Posterior vena cava (tissue), 2 donors: ENCODE measurements at regions not wholly inside any gene's neighbourhood (a gene's known extent, or its start where the extent isn't known, plus 50 kb on each side); places are given as distances from the start of the nearest gene placed in this dataset.
"Not testable (repeated sequence)": the region's sequence is repeated elsewhere in the genome, so short reads cannot be mapped to it uniquely, and the experiment has no call there.

Experiments
- DNase-seq: peaks from one replicate; pipeline ENCODE4 v3.0.0-alpha.2; 2020; ENCODE audit warnings: low spot score
- intact Hi-C, 2 donors: fragments of 100-400 bp; cut with DNase I; formaldehyde crosslinking; loops; one replicate each; pipeline versions ENCODE4 v1.14.1 to v1.14.2; 2022 to 2023
- donor health status: DM: yes; HTN: yes; CAD: no.
- donor health status: DM: yes; HTN: yes; CAD: no.

GRCh38 chr5:40202814-40203440 lies 476.8 kb upstream of the PTGER4 start:
- intact Hi-C loops: loop anchor here in 1 of 2 donors (5.0 kb wide), 1 partner anchor 381 kb away; no protein-coding TSS in a partner anchor
- no peak for DNase-seq

GRCh38 chr5:40198736-40199135 lies 481.0 kb upstream of the PTGER4 start:
- intact Hi-C loops: no loop called here
- no peak for DNase-seq

GRCh38 chr5:40195574-40195973 lies 484.1 kb upstream of the PTGER4 start:
- DNase-seq: peak; percentile 81
- intact Hi-C loops: not testable (repeated sequence)

- no peak for DNase-seq
- intact Hi-C loops: no loop called here
Observed at GRCh38 chr5:40191150-40191549, 488.6 kb upstream of the PTGER4 start.

GRCh38 chr5:40172721-40173120 lies 507.0 kb upstream of the PTGER4 start:
- DNase-seq: no peak
- intact Hi-C loops: no loop called here

GRCh38 chr5:40171971-40172370 lies 507.7 kb upstream of the PTGER4 start:
- intact Hi-C loops: no loop called here
- DNase-seq: no peak

- no peak for DNase-seq
- intact Hi-C loops: loop anchor here in 1 of 2 donors (5.0 kb wide), 1 partner anchor 1235 kb away; no protein-coding TSS in a partner anchor
Observed at GRCh38 chr5:40167283-40167682, 512.4 kb upstream of the PTGER4 start.

- no peak for DNase-seq
- intact Hi-C loops: loop anchor here in 1 of 2 donors (5.0 kb wide), 1 partner anchor 1235 kb away; no protein-coding TSS in a partner anchor
Observed at GRCh38 chr5:40166802-40167201, 512.9 kb upstream of the PTGER4 start.

- intact Hi-C loops: loop anchor here in 1 of 2 donors (5.0 kb wide), 1 partner anchor 1236 kb away; no protein-coding TSS in a partner anchor
Observed at GRCh38 chr5:40165789-40166728, 513.7 kb upstream of the PTGER4 start.

GRCh38 chr5:40165106-40165788 lies 514.5 kb upstream of the PTGER4 start:
- no peak for DNase-seq
- intact Hi-C loops: loop anchor here in 1 of 2 donors (5.0 kb wide), 1 partner anchor 1237 kb away; no protein-coding TSS in a partner anchor

More at GRCh38 chr5:40165789-40166728, 513.7 kb upstream of the PTGER4 start:
- no peak for DNase-seq

- DNase-seq: no peak
- intact Hi-C loops: no loop called here
Observed at GRCh38 chr5:40160435-40160834, 519.3 kb upstream of the PTGER4 start.

GRCh38 chr5:40154194-40154593 lies 525.5 kb upstream of the PTGER4 start:
- intact Hi-C loops: no loop called here

GRCh38 chr5:40150896-40151295 lies 528.8 kb upstream of the PTGER4 start:
- DNase-seq: no peak
- intact Hi-C loops: no loop called here

More at GRCh38 chr5:40154194-40154593, 525.5 kb upstream of the PTGER4 start:
- DNase-seq: no peak

GRCh38 chr5:40141896-40142295 lies 537.8 kb upstream of the PTGER4 start:
- intact Hi-C loops: no loop called here
- DNase-seq: no peak

GRCh38 chr5:40141418-40141817 lies 538.3 kb upstream of the PTGER4 start:
- intact Hi-C loops: no loop called here
- no peak for DNase-seq

GRCh38 chr5:40137223-40137622 lies 542.5 kb upstream of the PTGER4 start:
- DNase-seq: no peak
- intact Hi-C loops: no loop called here

- intact Hi-C loops: no loop called here
- no peak for DNase-seq
Observed at GRCh38 chr5:40134883-40135520, 544.7 kb upstream of the PTGER4 start.

- DNase-seq: no peak
- intact Hi-C loops: no loop called here
Observed at GRCh38 chr5:40124367-40124766, 555.3 kb upstream of the PTGER4 start.

GRCh38 chr5:40121236-40121635 lies 558.5 kb upstream of the PTGER4 start:
- DNase-seq: no peak

More at GRCh38 chr5:40121236-40121635, 558.5 kb upstream of the PTGER4 start:
- intact Hi-C loops: no loop called here
